HK-2 (cell line): ENCODE measurements at regions not wholly inside any gene's neighbourhood (a gene's known extent, or its start where the extent isn't known, plus 50 kb on each side); places are given as distances from the start of the nearest gene placed in this dataset.

Experiments used
- DNase-seq: peaks from one replicate; pipeline ENCODE4 v3.0.0-alpha.2; 2018; ENCODE audit not compliant: unreplicated experiment

DNA sequence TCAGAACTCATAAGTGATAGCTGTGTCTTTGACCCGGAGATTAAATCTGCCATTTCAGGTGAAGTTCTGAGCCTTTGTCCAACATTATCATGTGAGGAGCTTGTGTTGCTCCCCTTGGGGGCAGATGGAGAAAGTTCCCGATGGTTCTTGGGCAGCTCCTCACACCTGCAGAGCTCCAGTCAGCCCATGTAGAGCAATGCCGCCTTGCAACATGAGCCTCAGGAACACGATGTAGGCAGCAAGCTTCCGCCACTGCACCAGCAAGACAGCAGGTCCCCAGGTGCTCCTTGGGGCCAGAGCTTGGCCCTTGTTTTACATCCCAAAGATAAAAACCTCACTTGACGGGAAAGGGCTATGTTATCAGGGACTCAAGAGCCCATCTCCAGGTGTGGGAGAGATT is 292.7 kb downstream of the IRX1 start:
- DNase-seq: no peak

- no peak for DNase-seq
Measured at GRCh38 chr5:3889412-3890142, 293.9 kb downstream of the IRX1 start.

- no peak for DNase-seq
Measured at GRCh38 chr5:3891113-3891512, 295.5 kb downstream of the IRX1 start.

DNA sequence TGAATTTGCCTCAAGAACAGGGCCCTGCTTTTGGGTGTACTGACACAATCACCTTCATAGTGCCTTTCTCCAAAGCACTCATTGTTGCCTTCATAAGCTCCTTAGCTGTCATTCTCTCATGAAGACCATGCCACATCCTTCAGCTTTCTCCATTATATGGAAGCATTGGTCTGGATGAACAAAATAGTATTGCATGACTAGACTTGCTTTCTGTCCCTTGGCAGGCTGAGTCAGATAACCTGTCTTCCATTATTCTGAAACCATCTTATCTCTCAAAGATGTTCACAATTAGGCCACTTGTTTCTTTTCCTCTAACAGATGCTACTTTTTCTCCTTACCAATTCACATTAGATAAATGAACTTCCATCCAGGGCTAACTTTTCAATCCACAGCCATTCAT is 297.9 kb downstream of the IRX1 start:
- DNase-seq: no peak

DNA sequence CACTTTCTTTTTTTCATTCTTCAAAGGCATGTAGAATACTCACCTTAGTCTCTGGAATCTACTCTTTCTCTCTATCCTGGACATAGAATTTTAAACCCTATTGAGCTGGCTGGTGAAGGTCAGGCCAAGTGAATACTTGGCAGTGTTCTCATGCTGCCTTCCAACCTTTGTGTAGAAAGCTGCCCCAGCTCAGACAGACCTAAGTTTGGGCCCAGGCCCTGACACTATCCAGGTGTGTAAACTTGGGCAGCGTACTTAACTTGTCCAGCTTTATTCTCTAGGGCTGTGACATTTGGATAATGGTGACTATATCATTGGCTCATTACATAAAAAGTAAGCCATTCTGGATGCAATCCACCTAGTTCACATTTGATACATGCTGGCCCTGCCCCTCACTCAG is 298.3 kb downstream of the IRX1 start:
- DNase-seq: no peak

GRCh38 chr5:3896098-3896497 is 300.5 kb downstream of the IRX1 start:
- no peak for DNase-seq

DNA sequence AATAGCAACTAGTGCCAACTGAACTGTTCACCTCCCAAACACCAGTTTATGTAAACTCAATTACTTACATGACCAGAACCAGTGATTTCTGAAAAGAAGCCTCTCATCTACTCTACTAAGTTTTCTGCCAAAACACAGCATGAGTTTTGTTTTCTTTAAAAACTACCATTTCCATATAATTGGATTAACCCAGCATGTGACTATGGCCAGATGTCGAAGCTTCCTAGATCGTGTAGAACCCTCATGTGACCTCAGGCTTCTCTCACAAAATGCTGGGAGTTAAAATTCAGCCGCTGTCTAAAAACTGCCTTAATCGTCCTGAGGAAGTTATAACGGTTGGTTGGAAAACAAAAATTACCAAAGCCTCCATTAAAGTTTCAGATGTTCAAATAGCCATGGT is 303.5 kb downstream of the IRX1 start:
- DNase-seq: no peak

DNA sequence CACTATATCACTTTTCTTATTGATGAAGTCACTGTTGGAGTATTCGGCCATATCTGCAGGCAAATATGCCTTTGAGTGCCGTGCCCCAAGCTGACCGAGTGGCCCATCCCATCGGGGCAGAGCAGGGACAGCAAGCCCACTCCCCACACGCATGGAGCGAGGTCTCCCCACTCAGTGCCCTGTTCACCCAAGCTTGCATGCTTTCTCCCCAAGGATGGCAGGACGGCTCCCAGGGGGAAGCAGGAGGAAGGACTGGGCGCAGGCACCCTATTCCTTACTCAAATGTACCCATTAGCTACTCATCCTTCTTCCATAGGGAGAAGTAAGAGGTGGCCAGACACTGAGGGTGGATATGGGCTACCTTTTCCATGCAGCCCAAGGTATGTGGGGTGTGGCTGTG is 309.0 kb downstream of the IRX1 start:
- DNase-seq: no peak

GRCh38 chr5:3905031-3905430 is 309.4 kb downstream of the IRX1 start:
- DNase-seq: no peak

DNA sequence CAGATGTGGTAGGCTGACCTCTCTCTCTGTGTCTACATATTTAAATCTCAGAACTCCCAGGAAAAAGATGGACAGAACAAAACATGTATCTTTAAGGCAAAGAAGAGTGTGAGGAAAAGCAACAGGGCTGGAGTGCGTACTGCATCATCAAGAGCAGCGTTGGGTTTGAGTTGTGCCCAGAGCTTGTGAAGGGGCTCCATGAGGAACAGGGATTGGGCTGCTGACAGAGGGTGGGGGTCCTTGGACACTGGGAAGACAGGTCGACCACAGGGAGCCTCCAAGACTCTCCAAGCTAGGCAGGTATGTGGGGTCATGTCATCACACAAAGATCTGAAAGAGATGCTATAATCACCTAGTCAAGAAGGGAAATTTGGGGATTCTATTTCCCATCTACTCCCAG is 309.9 kb downstream of the IRX1 start:
- no peak for DNase-seq

DNA sequence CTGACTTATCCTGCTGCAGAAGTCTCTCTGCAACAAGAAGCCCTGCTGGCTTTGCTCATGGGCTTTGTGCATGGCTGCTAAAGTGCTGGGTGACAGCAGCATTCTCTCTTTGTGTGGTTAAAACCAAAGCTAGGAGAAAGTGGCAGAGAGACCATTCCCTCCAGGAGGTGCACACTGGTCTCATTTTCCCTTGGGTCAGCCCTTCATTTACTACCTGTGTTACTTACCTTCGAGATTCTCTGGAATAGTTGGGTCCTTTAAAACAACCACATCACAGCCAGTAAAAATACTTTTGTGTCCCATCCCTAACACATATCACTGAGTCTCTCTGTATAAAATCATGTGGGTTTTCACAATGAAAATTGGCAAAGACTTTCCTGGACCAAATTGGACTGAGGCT is 315.5 kb downstream of the IRX1 start:
- no peak for DNase-seq

DNA sequence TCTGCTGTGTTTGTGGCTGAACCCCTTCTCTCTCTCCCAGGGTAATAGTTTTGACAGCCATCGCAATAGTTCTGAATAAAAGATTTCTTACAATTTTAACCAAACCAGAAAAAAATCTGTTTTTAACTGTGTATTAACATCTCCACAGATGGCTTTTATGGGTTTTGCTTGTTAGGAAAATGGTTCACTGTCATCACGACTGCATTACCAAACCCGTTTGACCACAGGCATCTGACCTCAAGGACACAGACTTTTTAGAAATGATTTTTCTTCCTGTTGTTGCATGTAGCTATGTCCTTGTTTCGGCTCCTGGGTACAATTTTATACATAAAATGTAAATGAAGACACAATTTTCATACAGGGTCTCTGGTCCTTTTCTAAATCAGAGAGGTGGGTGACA is 316.1 kb downstream of the IRX1 start:
- no peak for DNase-seq

DNA sequence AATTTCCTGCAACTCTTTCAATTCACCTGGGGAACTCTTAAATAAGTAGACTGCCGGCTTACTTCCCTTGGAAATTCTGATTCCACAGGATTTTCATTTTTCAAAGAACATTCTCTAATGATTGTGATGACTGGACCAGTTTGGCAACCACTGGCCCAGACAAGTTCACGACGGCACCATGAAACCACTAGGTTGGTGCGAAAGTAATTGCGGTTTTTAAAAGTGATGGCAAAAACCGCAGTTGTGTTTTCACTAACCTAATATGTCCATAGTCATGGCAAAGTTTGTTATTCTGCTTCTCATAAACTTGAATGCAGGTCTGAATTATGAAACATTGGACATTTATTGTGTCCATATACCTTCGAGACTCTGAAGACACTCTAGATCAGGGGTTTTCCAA is 317.2 kb downstream of the IRX1 start:
- no peak for DNase-seq

GRCh38 chr5:3913279-3913678 is 317.6 kb downstream of the IRX1 start:
- no peak for DNase-seq

GRCh38 chr5:3925022-3925421 is 329.4 kb downstream of the IRX1 start:
- DNase-seq: no peak

DNA sequence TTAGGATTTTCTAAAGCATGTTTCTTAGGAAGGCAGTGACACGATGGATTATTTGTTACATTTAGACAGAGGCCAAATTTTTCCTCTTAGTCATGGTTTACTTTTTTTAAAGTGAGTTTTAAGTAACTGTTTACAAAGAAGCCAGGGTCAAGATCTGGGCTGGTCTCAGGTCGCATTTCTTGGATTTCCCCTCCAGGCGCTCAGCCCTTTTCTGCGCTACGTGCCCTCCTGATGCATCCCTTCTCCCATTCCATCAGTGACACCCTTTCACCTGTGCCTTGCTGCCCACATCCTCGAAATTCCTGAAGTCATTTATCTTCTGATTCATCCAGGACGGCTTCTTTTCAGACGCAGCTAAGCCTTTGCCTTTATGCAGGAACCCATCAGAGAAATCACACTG is 330.3 kb downstream of the IRX1 start:
- no peak for DNase-seq

- no peak for DNase-seq
Measured at GRCh38 chr5:3929799-3930198, 334.2 kb downstream of the IRX1 start.

GRCh38 chr5:3931976-3932375 is 336.3 kb downstream of the IRX1 start:
- DNase-seq: no peak

DNA sequence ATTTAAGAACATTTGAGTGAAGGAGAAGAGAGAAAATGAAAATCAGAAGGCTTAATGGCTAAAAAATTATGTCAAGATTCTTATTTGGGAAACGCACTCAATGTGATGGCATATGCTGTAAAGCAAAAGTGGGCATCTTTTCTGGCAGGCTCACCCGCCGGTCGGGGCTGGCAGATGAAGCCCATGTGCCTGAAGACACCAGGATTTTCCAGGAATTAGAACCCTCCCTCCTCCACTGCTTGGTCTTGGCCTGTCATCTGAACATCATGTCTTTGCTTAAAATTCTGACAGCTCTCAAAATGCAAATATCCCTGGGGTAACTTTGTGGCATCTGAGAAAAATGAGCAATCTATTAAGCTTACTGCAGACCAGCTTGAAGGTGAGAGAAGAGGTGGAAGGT is 337.9 kb downstream of the IRX1 start:
- DNase-seq: no peak

DNA sequence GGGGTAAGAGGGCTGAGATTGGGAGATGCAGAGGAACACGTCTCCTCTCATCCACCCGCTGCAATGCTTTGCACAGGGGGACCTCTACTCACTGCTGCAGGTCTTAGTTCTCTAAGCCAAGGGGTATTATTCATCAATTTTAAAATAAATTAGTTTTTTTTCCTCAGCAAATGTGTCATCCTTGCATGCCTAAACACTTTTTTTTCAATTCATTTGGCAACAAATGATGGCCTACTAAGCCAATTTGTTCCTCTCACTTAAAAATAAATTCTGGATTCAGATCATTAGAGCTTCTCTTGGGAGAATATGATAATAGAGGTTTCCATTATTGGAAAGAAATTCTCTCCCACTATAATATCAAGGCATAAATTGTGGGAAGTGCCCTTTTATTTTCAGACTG is 338.3 kb downstream of the IRX1 start:
- no peak for DNase-seq

DNA sequence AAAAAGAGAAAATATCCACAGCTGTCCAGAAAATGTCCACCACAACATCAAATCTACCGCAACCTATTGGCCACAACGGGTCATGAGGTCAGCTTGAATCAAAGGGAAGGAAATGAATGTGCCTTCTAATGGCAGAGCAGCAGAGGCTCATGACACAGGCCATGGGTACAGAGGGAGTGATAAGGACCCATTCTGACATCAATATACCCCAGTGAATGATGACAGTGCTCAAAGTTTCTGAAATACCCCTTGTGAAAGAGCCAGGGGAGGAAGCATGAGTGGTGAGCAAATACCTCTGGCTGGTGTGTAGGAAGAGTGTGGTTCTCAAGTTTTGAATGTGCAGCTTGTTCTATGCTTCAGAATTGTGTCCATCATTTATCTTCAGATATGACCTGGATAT is 348.2 kb downstream of the IRX1 start:
- DNase-seq: no peak

GRCh38 chr5:3944930-3945329 is 349.3 kb downstream of the IRX1 start:
- DNase-seq: no peak

GRCh38 chr5:3948838-3949237 is 353.2 kb downstream of the IRX1 start:
- DNase-seq: no peak

- DNase-seq: no peak
Measured at GRCh38 chr5:3954199-3954598, 358.6 kb downstream of the IRX1 start.
